ENCODE measurements at regions not wholly inside any gene's neighbourhood (a gene's known extent, or its start where the extent isn't known, plus 50 kb on each side); places are given as distances from the start of the nearest gene placed in this dataset.

- TF ChIP-seq CTCF (IDR thresholded peaks at IDR 0.05) (no peak), POLR2A (IDR thresholded peaks at IDR 0.05) (no peak)
Measured at GRCh38 chr4:85406185-85406584, 68.8 kb upstream of the ARHGAP24 start.
